ENCODE measurements at regions not wholly inside any gene's neighbourhood (a gene's known extent, or its start where the extent isn't known, plus 50 kb on each side); places are given as distances from the start of the nearest gene placed in this dataset.

- no peak for TF ChIP-seq POLR2A (IDR thresholded peaks at IDR 0.05; ENCODE audit: low read depth, low read length)
- no peak for TF ChIP-seq POLR2AphosphoS5 (IDR thresholded peaks at IDR 0.05; ENCODE audit: low read depth, low read length)
- TF ChIP-seq TAF1 (IDR thresholded peaks at IDR 0.05; ENCODE audit: borderline replicate concordance, low read depth, low read length) = no peak
Observed at GRCh38 chr3:127483005-127483641, 107.4 kb downstream of the TPRA1 start.
